SK-N-MC (cell line): ENCODE measurements at regions not wholly inside any gene's neighbourhood (a gene's known extent, or its start where the extent isn't known, plus 50 kb on each side); places are given as distances from the start of the nearest gene placed in this dataset.

ENCODE experiments used
- DNase-seq: peaks from one replicate; pipeline ENCODE4 v3.0.0-alpha.2; 2011; ENCODE audit warnings: low read depth, low spot score
- H3K27ac ChIP-seq: fragments of 200-600 bp; sonication (generic); 2 replicates; pipeline ENCODE4 v1.5.1; 2016; ENCODE audit warnings: mixed run types
- H3K36me3 ChIP-seq: fragments of 200-600 bp; sonication (generic); 2 replicates; pipeline ENCODE4 v1.6.1; 2017; ENCODE audit warnings: antibody characterized with exemption, low read length, mixed read lengths; ENCODE audit not compliant: insufficient read depth
- H3K4me3 ChIP-seq: fragments of 200-600 bp; sonication (generic); 2 replicates; pipeline ENCODE4 v1.5.1; 2016
- H3K9ac ChIP-seq: fragments of 200-600 bp; sonication (generic); 2 replicates; pipeline ENCODE4 v1.8.0; 2017; ENCODE audit warnings: mixed run types, mixed read lengths; ENCODE audit not compliant: insufficient read length
- H3K9me3 ChIP-seq: fragments of 200-600 bp; sonication (generic); 2 replicates; pipeline ENCODE4 v1.6.1; 2017; ENCODE audit warnings: low read depth, mild to moderate bottlenecking, antibody characterized with exemption, low read length, moderate library complexity, mixed read lengths
- EZH2 ChIP-seq: fragments of 200-600 bp; sonication (generic); IDR thresholded peaks from one replicate; pipeline ENCODE4 v1.6.1; 2017; ENCODE audit warnings: antibody characterized with exemption
- FOXP2 ChIP-seq: optimal IDR thresholded peaks from 2 replicates; pipeline ENCODE3; 2011; ENCODE audit warnings: mild to moderate bottlenecking, moderate library complexity; ENCODE audit not compliant: insufficient read depth; ENCODE audit errors: extremely low read length, control extremely low read depth
- POLR2AphosphoS5 ChIP-seq: IDR thresholded peaks from 2 replicates; pipeline ENCODE4 v1.6.1; 2012; ENCODE audit warnings: mild to moderate bottlenecking, low read depth, low read length, borderline replicate concordance

DNA sequence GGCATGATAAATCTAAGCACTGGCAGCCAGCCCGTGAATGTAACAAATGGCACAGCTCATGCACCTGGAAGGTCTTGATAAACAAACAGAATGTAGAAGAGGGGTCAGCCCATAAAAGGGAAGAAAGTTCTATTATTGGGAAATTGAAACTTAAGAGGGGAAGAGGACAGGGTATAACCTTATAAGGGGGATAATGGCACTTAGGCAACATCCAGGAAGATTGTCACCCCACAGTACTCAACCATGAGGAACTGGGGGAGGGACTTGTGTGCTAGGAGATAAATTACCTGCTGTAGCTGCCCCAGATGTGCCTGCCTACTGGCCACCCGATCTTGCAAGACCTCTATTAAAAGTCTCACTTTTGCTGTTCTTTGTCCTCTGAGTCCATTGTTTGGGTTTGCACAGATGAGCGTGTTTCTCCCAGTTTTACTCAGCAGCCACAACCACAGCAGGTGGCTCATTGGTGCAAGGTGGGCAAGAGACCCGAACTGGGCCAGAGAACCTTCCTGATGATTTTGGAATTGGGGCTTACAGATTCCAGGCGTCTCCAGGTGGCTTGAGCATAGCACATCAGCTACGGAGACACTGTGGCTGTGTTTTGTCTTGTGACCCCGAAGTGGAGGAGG, 79.0 kb upstream of the TAF1B start:
- Histone ChIP-seq H3K4me3 (no peak overlapping the region), H3K36me3 (no peaks in the 10 kb centered on the region), H3K27ac (no peak overlapping the region), H3K9me3 (no peaks in the 10 kb centered on the region), H3K9ac (no peak overlapping the region)
- TF ChIP-seq EZH2 (no peak), FOXP2 (no peak), POLR2AphosphoS5 (no peak)
- no peak for DNase-seq

DNA sequence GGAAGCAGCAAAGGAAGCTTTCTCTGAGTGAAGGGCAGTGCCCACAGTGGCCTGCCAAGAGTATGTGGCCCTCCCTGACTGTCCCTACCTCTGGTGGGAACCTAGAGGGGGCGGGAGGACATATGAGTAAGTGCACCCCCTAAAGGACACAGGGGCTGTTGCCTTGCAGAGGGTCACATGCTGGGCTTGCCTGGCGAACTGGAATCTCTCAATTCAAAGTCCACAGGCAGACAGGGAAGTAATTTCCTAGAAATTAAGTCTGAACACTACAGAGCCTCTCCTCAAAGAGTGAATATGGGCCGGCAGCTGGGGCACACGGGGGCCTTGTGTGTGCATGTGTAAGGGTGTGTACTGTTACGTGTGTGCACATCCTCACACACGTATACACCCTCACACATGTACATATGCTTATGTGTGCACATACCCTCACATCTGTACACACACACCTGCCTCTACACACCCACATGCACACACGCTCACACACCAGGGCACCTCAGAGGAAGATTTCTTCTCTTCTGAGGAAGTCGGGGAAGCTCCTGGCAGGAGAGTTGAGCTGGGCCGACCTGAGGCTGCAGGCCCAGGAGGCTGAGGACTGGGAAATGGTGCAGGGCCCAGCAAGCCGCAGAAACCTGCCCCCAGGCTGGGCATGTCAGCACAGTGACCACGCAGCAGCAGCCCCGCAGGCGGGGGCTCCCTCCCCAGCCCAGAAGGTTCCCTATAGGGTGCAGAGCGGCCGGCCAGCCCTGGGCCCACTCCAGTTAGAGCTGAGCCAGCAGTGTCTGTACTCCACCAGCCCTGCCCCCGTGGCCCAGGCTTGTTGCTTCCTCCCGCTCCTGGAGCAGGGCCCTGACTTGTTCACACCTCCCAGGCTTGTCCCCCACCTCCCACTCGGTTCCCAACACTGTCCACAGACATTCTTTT, 77.4 kb upstream of the TAF1B start:
- Histone ChIP-seq H3K9me3 (no peaks in the 10 kb centered on the region), H3K9ac (no peak overlapping the region), H3K4me3 (no peak overlapping the region), H3K36me3 (no peaks in the 10 kb centered on the region), H3K27ac (no peak overlapping the region)
- no peak for DNase-seq
- TF ChIP-seq FOXP2 = no peak
- TF ChIP-seq EZH2 = no peak
- no peak for TF ChIP-seq POLR2AphosphoS5

DNA sequence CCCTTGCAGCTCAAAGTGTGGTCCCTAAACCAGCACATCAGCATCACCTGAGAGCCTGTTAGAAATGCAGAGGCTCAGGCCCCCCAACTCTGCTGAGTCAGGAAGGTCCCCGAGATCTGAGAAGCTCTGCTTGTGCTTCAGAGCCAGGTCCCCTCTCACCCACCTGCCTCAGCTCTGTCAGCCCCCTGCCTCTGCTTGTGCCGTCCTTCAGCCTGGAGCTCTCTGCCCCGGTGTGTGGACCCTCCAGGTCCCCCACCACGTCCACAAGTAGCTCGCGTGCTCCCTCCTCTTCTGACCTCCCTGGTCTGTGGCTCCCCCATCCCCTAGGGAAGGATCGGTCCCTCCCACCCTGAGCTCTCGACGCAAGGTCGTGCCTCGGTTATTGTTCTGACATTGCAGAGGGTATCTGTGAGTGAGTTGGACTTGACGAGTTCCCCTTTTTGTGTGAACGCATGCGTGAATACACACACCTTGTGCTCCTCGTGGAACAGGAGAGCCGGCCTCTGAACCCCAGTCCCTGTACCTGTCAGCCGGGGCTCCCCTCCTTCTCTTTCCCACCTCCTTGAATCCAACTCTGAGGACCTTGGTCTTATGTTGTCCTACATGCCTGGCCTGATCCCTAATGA, 75.5 kb upstream of the TAF1B start:
- Histone ChIP-seq H3K9ac (no peak overlapping the region), H3K4me3 (no peak overlapping the region), H3K27ac (no peak overlapping the region), H3K36me3 (no peaks in the 10 kb centered on the region), H3K9me3 (no peaks in the 10 kb centered on the region)
- no peak for TF ChIP-seq POLR2AphosphoS5
- no peak for TF ChIP-seq FOXP2
- no peak for TF ChIP-seq EZH2
- no peak for DNase-seq

DNA sequence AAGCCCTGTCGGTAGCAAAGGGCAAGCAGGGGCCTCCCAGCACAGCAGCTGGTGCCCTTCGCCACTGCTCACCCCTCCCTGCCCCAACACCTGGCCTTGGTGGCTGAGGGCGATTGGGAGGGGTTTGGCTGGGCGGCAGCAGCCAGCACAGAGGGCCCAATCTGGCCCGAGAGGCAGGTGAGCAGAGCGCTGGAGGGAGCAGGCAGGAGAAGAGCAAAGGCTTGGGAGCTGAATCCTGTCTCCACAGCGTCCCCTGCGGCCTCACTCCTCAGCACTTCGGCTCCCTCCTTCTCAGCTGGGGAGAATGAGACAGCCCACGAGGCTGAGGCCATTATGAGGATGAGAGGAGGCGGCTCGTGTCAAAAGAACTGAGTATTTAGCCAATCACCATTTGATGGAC, 74.9 kb upstream of the TAF1B start:
- Histone ChIP-seq H3K27ac (no peak overlapping the region), H3K36me3 (no peaks in the 10 kb centered on the region), H3K4me3 (no peak overlapping the region), H3K9ac (no peak overlapping the region), H3K9me3 (no peaks in the 10 kb centered on the region)
- DNase-seq = no peak
- TF ChIP-seq EZH2 = no peak
- no peak for TF ChIP-seq FOXP2
- TF ChIP-seq POLR2AphosphoS5 = no peak

DNA sequence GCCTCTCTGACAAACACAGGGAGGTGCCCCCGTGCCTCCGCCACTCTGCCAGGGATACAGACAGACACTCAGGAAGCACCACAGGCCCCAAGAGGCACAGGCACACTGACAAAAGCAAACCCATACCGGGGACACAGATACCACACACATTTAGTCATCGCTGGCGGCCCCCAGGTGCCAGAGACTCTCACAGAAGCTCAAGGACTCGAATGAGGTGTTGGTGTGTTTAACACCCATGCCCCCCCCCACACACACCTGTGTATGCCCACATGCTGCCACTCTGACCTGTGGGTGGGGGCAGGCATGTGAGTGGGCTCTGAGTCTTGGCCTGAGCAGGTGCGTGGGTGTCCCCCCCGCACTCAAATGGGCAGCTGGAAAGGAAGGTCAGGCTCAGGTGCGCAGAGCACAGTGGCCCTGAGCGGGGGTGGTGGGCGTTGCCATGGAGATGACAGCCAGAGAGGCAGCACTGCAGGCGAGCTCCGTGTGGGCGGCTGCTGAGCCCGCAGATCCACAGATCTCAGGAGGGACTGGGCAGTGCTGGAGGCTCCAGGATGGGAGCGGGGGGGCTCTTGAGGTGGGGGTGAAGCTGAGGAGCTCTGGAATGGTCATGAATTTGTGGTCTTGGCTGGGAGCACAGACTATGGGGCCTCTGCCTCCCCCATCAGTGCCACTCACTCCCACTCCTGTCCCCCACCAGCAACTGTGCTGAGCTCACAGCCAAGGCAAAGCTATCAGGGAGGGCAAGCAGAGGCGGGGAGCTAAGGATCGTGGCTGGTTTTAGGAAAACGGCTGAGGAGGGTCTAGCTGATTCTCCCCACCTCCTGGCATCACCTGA, 73.9 kb upstream of the TAF1B start:
- Histone ChIP-seq H3K27ac (no peak overlapping the region), H3K4me3 (no peak overlapping the region), H3K9ac (no peak overlapping the region), H3K36me3 (no peaks in the 10 kb centered on the region), H3K9me3 (no peaks in the 10 kb centered on the region)
- no peak for TF ChIP-seq FOXP2
- TF ChIP-seq POLR2AphosphoS5 = no peak
- TF ChIP-seq EZH2 = no peak
- no peak for DNase-seq

DNA sequence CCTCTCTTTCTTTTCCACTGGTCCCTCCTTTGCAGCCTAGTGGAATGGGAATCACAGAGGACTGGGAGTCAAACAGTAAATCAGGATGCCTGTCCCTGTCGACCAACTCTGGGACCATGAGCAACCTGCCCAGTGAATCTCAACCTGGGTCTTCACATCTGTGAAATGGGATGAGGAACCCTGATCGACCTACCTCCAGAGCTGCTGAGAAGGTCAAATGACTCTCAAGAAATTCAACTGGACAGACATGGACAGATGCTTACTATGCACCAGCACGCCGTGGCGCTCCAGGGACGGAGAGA, 73.3 kb upstream of the TAF1B start:
- Histone ChIP-seq H3K4me3 (no peak overlapping the region), H3K36me3 (no peaks in the 10 kb centered on the region), H3K27ac (no peak overlapping the region), H3K9ac (no peak overlapping the region), H3K9me3 (no peaks in the 10 kb centered on the region)
- no peak for DNase-seq
- TF ChIP-seq EZH2 = no peak

DNA sequence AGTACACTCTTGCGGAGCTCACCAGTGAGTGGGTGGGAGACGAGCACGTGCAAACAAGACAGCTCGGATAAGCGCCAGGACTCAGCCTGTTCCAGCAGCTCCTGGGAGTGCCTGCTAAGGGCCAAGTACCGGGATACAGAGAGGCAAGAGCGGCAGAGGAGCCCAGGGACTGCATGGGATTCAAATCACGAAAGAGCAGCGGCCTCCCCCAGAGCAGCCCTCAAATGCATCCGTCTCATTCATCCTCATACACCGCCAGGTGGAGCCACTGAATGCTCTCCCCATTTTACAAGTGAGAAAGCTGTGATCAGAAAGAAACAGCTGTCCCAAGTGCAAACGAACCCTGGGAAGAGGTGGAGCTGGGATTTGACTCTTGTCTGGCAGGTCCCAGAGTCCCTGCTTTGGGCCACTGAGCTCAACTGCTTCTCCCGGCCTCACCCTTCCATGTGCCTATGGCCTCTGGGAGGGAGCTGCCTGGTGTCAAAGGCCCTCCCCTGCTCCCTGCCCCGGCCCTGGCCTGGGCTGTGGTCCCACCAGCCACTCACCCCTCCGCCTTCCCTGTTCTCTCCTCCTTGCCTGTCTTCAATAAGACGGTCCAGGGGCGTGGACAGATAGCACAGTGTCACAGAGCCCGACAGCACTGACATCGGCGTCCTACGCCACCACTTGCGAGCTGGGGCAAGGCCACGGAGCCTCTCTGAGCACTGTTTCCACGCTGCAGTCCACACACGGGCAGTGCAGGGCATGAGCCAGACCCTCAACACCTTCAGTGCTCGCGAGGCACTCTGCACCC, 72.8 kb upstream of the TAF1B start:
- DNase-seq = no peak
- TF ChIP-seq FOXP2 (no peak), EZH2 (no peak), POLR2AphosphoS5 (no peak)
- no peaks in the 10 kb centered on the region for H3K9me3 ChIP-seq
- no peak overlapping the region for H3K9ac ChIP-seq
- no peak overlapping the region for H3K27ac ChIP-seq
- H3K4me3 ChIP-seq = no peak overlapping the region
- no peaks in the 10 kb centered on the region for H3K36me3 ChIP-seq
